HG03460 (cell line): ENCODE measurements at regions not wholly inside any gene's neighbourhood (a gene's known extent, or its start where the extent isn't known, plus 50 kb on each side); places are given as distances from the start of the nearest gene placed in this dataset.

Experiments
- ATAC-seq: cut with Tn5 transposase; IDR thresholded peaks from one replicate; pipeline ENCODE4 v1.9.1; 2021; ENCODE audit not compliant: unreplicated experiment

DNA sequence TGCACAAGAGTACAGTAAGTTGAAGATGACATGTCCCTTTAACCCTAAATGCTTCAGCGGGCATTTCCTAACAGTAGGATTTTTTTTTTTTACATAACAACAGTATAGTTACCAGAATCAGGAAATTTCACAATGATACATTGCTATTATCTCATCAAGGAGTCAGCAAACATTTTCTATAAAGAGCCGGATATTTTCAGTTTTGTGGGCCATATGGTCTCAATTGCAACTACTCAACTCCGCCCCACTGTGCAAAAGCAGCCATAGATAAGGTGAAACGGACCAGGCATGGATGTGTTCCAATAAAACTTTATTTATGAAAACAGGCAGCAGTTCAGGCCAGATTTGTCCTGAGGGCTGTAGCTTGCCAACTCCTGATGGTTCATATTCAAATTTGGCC lies 130.6 kb downstream of the SMAD6 start:
- no peak for ATAC-seq

- ATAC-seq, result no peak
Observed at GRCh38 chr15:66833371-66833770, 131.3 kb downstream of the SMAD6 start.

DNA sequence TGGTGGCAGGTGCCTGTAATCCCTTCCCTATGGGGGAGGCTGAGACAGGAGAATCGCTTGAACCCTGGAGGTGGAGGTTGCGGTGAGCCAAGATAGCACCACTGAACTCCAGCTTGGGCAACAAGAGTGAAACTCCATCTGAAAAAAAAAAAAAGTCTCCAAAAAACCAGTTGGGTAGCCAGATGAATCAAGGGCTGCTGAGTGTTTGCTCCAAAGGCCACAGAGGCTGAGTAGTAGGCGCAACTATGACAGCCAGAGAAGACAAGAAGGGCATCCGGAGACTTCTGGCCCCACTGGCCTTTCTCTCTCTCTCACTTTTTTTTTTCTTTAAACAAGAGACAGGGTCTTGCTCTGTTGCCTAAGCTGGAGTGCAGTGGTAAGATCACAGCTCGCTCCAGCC lies 131.8 kb downstream of the SMAD6 start:
- ATAC-seq, result no peak

GRCh38 chr15:66834881-66835878 lies 133.1 kb downstream of the SMAD6 start:
- ATAC-seq, result no peak

DNA sequence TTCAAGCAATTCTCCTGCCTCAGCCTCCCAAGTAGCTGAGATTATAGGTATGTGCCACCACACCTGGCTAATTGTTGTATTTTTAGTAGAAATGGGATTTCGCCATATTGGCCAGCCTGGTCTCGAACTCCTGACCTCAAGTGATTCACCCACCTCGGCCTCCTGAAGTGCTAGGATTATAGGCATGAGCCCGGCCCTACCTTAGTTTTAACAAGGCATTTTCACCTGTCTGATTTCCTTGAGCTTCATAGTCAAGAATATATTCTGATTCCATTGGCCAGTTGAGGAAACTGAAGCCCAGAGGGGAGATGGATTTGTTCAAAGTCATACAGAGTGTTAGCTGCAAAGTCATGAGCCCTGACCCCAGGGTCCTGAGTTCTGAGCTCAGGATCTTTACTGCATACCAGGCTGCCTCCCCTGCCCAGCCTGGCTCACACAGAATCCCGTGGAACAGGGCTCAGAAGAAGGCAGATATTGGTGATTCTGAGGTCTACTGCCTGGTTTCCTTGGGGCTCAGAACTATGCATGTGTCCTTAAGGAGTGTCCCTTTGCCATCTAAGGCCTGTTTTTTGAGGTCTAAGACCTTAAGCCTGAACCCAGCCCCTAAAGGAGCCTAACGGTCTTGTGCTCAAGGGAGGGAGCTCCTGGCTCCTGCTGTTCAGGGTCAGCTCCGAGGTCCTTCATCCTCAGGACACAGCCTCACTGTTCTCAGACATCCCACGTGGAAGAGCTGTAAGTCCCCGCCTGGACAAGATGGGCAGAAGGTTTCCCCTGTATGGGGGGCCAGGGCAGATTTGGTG lies 134.4 kb downstream of the SMAD6 start:
- ATAC-seq, result no peak

DNA sequence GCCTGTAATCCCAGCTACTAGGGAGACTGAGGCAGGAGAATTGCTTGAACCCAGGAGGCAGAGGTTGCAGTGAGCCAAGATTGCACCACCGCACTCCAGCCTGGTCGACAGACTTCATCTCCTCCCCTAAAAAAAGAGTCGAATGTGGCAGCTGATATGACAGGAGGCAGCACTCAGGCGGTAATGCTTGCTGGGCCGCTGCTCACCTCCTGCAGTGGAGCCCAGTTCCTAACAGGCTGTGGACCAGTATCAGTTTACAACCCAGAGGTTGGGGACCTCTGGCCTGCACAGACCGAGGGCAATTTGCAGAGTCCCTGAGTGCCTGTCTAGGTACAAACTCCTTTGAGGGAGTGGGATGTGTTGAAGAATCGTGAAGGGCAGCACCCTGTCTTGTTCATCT lies 136.2 kb downstream of the SMAD6 start:
- ATAC-seq, result no peak

- no peak for ATAC-seq
Observed at GRCh38 chr15:66838671-66839239, 136.7 kb downstream of the SMAD6 start.

GRCh38 chr15:66839506-66840112 lies 137.6 kb downstream of the SMAD6 start:
- no peak for ATAC-seq

DNA sequence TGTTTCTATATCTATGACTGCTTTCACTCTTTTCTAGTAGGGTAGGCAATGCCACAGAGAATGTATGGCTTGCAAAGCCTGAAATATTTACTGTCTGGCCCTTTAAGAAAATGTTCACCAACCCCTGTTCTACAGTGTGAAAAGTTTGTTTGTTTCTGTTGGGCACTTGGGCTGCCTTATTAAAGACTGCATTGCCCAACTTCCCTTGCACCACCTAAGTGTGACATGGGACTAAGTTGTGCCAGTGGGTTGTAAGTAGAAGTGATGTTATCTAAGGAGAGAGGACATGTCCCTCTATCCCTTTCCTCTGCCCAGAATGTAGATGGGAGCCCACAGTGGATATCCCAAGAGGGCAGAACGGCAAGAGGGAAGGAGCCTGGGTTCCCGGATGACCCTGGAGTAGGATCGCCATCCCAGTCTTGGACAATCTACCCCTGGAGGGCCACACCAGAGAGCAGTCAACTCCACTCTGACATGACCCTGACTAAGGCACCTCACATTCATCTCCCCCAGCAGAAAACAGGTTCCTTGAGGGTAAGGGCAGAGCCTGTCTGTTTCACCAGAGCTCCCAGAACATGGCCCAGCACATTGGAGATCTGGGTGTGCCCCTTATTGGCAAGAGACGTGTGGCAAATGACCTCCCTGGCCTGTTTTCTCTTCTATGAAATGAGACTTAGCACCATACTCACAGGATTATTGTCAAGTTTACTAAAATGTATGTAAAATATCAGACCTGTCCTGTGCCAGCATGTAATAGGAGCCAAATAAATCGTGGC lies 138.8 kb downstream of the SMAD6 start:
- no peak for ATAC-seq

DNA sequence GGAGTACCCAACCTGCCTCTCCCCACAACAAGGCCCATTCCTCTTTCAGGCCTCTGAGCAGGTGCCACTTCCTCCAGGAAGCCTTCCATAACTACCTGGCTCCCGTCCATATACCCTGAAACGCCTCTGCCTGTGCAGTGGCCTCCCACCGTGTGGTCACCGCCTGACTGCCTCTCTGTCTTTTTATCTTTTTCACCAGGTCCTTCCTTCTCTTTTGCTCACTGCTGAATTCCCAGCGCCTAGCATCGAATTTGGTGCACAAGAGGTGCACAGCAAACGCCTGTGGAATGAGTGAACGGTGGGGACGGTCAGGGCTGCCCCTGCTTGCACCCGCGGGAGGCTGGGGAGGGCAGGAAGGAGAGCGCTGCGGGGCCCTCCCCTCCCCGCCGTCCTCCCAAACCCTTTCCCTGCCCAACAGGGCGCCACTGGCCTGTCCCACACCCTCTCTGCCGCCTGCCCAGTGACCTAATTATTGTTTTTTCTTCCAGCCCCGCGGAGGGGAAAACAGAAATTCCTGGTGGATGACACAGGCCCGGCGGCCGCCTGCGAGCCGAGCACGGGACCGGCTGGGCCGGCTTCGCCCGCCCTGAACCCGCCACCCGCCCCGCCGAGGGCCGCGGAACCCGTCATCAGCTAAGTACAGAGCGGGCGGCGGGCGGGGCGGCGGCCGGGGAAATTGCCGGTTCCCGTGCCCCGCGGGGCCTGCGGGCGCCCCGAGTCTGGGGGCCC lies 140.1 kb downstream of the SMAD6 start:
- no peak for ATAC-seq

GRCh38 chr15:66842710-66843441 lies 140.8 kb downstream of the SMAD6 start:
- ATAC-seq, result no peak

DNA sequence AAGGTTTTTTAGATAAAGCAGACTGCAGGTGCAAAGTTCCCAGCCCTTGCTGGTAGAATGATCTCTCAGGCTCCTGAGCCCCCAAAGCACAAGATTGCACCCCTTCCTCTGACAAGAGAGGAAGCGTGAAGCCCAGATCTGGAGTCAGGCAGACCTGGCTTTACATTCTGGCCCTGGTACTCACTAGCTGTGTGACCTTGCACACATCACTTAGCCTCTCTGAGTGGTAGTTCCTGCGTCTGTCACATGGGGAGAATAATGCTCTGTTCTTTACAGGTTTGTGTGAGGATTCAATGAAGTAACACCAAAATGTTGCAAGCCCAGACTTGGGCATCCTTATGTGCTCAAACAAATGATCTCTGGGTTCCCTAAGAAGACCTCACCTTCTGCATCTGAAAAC lies 141.5 kb downstream of the SMAD6 start:
- no peak for ATAC-seq

DNA sequence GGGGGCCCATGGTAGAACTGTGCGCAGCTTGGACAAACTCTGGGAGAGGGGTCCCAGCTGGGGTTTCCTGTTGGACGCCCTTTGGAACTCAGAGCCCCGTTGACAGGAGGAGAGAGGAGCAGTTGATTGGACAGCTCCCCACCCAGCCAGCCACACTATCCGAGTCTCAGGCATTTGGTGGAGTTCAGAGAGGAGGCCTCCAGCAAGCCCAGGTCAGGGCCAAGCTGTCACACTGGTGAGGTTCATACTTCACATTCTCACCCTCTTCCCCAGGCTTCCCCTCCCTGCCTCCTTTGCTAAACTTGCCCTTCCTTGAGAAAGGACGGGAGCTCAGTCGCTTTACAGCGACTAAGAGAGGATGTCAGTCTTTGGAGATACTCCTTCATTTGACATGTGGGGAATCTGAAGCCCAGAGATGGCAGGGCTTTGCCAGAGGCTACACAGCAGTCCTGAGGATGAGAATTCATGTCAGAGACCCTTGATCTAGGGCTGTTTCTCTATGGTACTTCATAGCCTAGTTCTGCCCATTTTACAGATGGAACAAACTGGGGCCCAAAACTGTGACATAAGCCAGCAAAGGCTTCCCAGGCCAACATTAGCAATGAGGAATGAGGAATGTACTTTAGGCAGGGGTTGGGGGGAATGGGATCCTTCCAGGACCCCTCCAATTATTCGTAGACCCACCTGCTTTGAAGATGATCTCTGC lies 142.2 kb downstream of the SMAD6 start:
- ATAC-seq, result no peak

- no peak for ATAC-seq
Observed at GRCh38 chr15:66844747-66845145, 142.7 kb downstream of the SMAD6 start.

DNA sequence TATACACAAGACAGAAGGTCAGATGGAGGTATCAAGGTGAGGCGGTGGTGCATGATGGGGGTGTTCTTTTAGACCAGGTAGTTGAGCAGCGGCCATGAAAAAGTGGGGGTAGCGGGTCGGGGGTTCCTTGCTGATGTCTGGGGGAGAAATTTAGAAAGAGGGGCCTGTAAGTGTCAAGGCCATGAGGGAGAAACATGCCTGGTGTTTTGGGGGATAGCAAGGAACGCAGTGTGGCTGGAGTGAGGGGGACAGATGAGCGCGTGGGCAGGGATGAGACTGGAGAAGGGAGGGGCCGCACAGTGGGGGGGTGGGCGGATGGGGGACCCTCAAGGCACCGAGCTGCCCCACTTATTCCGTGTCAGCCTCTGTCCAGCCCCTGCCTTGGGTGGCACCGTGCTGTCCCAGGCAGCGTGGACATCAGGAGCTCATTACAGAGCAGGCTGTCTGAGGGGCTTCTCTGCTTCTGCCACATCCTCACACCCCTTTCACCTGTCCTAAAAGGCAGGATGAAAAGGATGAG lies 143.3 kb downstream of the SMAD6 start:
- ATAC-seq, result no peak

DNA sequence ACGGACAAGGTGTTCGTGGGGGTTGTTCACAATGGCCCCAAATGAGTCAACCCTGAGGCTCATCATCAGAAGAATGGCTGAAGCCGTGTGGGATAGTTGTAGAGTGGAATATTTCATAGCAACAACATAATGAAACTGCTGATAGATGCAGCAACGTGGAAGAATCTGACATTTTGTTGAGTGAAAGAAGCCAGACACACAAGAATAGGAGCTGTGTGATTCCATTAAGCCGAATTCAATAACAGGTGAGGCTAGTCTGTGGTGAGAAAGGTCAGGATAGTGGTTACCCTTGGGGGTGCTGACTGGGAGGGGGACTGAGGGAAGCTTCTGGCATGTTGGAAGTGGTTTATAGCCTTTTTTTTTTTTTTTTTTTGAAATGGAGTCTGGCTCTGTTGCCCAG lies 144.0 kb downstream of the SMAD6 start:
- no peak for ATAC-seq

DNA sequence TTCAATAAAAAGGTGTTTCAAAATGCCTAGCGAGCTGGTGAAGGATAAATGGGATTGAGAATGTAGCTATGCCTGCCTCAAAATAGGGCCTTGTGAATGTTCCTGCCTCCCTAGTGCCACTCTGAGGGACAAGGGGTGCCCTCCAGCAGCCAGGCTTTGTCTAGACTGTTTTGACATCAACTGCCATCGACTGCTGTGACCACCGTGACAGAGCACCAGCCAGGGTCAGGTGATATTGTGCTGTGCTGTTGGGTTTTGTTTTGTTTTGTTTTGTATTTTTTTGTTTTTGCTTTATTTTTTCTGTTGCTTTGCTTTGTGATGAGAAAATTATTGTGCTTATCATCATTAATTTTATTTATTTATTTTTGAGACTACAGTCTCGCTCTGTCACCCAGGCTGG lies 144.8 kb downstream of the SMAD6 start:
- ATAC-seq, result no peak

DNA sequence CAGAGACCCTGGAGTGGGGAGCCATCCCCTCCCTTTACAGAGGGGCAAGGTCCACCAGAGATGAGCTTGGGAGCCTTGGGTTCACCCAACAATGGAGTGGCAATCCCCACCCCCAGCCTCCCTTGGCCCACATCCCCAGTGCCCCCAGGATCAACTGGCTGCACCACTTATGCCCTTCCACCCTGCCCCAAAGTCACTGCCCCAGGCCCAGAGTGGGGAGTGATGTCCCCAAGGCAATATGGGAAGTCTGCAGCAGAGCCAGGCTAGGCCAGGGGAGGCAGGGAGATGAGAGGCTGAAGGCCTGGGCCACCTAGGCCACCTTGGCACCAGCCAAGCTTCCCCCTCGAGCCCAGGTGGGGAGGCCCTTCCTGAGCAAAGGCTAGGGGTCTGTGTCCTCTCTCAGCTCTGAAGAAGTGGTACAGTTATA lies 145.5 kb downstream of the SMAD6 start:
- ATAC-seq, result no peak
